ENCODE measurements at regions not wholly inside any gene's neighbourhood (a gene's known extent, or its start where the extent isn't known, plus 50 kb on each side); places are given as distances from the start of the nearest gene placed in this dataset.

GRCh38 chr20:12414446-12415274 is 497.0 kb downstream of the BTBD3 start:
- Histone ChIP-seq H3K79me2 (ENCODE audit: insufficient read depth, low read length) (no peaks in the 10 kb centered on the region), H3K18ac (ENCODE audit: insufficient read length, low read depth, low read length) (no peak overlapping the region), H3K79me1 (ENCODE audit: insufficient read depth, low read depth, low read length, poor library complexity, severe bottlenecking) (no peaks in the 10 kb centered on the region), H3T11ph (ENCODE audit: low read length) (no peak overlapping the region), H2BK5ac (ENCODE audit: insufficient read length, low read length) (no peak overlapping the region), H3K27ac (ENCODE audit: insufficient read length, low read depth, low read length) (no peak overlapping the region), H3K14ac (ENCODE audit: insufficient read depth, low read length) (no peak overlapping the region), H3K4me2 (ENCODE audit: insufficient read depth, insufficient read length, low read length) (no peak overlapping the region), H4K20me1 (ENCODE audit: control insufficient read depth, insufficient read depth, insufficient read length) (no peaks in the 10 kb centered on the region), H3K9me3 (ENCODE audit: control insufficient read depth, low read depth, low read length) (peaks cover under 1% of the 10 kb centered on the region), H3K27me3 (ENCODE audit: insufficient read depth, low read length) (no peaks in the 10 kb centered on the region), H4K91ac (ENCODE audit: insufficient read length, low read depth, low read length) (no peak overlapping the region), H2BK12ac (ENCODE audit: insufficient read length, low read depth, low read length) (no peak overlapping the region), H2BK120ac (ENCODE audit: low read depth, low read length, poor library complexity, severe bottlenecking) (no peak overlapping the region), H4K8ac (replicated peaks; ENCODE audit: insufficient read length, low read depth, low read length) (no peak overlapping the region), H3K4me1 (ENCODE audit: insufficient read depth, low read length) (no peaks in the 10 kb centered on the region), H2AK5ac (ENCODE audit: insufficient read length, low read length) (no peak overlapping the region), H3K9ac (ENCODE audit: extremely low read depth, insufficient read length, low read length) (no peak overlapping the region), H3K23ac (ENCODE audit: insufficient read length, low read depth, low read length) (no peak overlapping the region), H3K4ac (ENCODE audit: low read depth, low read length) (no peak overlapping the region), H2BK20ac (ENCODE audit: low read depth, low read length, poor library complexity, severe bottlenecking) (no peak overlapping the region), H2BK15ac (ENCODE audit: low read depth, low read length) (no peak overlapping the region), H2AFZ (ENCODE audit: low read length) (no peak overlapping the region), H3K23me2 (ENCODE audit: insufficient read length, low read depth, low read length, poor library complexity, severe bottlenecking) (no peaks in the 10 kb centered on the region), H4K5ac (ENCODE audit: insufficient read length, low read depth, low read length) (no peak overlapping the region), H3K56ac (ENCODE audit: insufficient read length, low read depth, low read length) (no peak overlapping the region)
- DNase-seq = no peak
- WGBS (ENCODE audit: extremely low coverage, insufficient read length, low lambda C conversion rate) = no CpG with 5 or more reads among the region's 10 CpGs
- no peak for TF ChIP-seq CTCF (conservative IDR thresholded peaks at IDR 0.05)
- H3K27ac Mint-ChIP-seq = peak overlapping the region in 1 of 3 experiments; percentile 46; a peak in 2 of 7 replicates
- H3K4me1 Mint-ChIP-seq = peaks cover 8 to 11% of the 10 kb centered on the region in 2 experiments
- H3K9me3 Mint-ChIP-seq = no peaks in the 10 kb centered on the region; a peak in 2 of 5 replicates
- no peaks in the 10 kb centered on the region; a peak in 4 of 7 replicates for H3K36me3 Mint-ChIP-seq (ENCODE audit: insufficient read depth in 1 of 3, low read depth in 3 of 3)
- H3K27me3 Mint-ChIP-seq (ENCODE audit: low read depth) = no peaks in the 10 kb centered on the region
- H3K4me3 Mint-ChIP-seq = no peak overlapping the region
